ENCODE measurements at regions not wholly inside any gene's neighbourhood (a gene's known extent, or its start where the extent isn't known, plus 50 kb on each side); places are given as distances from the start of the nearest gene placed in this dataset.
A peak's percentile ranks its signal among the peaks of the same experiment; 100 is the strongest.
"Not testable (repeated sequence)": the region's sequence is repeated elsewhere in the genome, so short reads cannot be mapped to it uniquely, and the experiment has no call there.

DNA sequence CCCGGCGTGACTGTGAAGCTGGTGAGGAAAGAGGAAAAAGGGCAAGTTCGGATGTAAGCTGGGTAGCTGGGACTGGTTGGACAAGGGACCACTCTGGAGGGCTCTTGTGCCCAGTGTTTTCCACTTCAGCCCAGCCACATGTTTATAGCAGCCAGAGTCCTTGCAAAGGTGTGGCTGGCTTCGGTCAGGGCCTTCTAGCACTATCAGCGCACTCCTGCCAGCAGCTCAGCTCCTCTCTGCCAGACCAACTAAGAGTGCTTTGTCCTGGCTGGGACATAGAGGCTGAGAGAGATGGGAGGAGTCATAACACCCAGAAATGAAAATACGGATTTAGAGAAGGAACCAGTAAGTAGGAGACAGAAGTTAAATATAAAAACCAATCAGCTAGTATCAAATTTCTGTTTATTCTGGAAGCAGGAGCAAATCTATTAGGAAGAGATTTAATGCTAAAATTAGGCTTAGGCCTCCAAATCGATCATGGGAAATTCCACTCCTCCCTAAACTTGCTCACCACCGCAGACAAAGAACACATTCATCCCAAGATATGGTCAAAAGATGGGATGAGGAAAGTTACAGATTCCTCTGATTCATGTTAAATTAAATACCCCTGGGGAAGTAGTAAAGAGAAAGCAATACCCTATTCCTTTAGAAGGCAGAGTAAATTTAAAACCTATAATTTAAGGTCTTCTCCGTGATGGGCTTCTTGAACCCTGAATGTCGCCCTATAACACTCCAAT, 135.0 kb downstream of the RALA start:
- DNase-seq, result no peak

DNA sequence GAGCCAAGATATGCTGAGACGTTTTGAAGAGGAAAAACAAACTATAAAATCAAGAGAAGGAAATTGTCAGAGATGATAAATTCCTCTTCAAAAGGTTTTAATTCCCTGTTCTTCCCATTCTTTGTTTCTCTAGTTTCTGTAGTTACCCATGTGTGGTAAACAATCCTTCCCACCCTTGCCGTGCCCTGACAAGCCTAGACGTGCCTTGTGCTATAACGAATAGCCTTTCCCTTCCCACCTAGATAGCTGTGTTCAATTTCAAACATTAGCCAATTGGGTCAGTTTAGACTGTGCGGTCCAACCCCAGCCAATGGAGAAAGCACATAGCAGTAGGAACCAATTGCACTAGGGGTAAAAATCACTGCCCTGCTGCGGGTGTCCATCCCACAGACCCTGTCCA, 138.1 kb downstream of the RALA start:
- no peak for DNase-seq

DNA sequence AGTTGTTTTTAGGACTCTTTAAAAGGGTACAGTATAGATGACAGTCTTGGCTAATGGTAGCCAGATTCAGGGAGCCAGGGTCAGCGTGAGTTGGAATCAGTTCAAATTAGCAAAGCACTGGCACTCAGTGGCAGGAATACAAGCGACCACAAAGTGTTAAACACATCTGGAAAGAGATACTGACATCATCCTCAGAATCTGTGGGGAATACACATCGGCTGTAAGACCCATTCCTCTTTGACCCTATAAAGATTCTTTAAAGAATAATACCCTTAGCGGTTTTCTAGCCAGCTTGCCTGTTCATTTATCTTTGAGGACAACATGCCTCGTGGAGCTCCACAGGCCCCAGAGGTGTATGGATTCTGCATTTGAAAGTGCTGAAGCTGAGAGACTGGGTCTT, 139.1 kb downstream of the RALA start:
- DNase-seq, result not testable (repeated sequence)

DNA sequence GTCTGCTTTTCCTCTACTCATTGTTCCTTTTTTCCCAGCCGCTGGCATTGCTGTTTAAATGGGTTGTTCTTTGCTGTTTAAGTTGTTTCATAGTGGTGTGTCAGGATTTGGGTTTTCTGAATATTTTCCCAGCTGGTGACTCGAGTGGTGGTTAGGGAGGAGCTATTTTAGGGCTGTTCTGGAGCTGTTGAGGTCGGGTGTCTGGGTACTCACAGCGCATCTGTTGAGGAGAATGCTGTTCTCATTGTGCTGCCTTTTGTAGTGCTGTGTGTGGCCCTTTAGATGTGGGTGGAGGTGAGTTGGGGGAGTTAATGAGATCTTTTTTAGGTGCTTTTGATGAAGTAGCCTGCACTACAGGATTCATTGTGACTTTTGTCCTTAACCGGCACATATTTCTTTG, 139.5 kb downstream of the RALA start:
- DNase-seq, result not testable (repeated sequence)

DNA sequence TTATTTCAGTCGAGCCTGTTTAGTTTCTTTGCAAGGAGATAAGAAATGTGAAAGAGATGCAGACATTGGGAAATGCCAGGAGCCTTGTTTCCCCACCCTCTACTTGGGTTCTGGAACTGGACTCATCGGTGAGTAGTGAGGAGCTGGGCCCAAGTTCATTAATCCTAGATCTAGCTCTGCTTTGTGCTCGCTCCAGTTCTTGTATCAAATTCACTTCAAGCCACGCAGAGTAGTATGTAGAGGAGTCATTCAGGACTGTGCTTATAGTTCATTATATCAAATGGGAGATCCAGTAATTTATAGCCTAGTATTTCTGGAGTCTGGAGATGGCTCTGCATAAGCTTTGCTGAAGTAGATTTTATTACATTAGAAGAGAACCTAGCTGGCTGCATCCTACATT, 142.5 kb downstream of the RALA start:
- DNase-seq, result not testable (repeated sequence)

DNA sequence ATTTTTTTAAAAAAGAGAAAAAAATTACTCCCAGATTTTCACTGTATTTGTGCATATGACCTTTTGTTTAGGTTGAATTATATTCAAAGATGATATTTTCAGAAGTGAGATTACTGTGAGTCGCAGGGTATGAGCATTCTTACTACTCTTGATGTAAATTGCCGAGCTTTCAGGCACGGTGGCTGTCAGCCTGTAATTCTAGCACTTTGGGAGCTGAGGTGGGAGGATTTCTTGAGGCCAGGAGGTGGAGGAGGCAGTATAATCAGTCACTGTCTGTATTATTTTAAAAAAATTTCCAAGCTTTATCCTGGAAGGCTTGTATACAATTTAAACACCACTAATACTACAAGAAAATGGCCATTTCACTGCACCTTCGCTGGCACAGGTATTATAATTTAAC, 145.1 kb downstream of the RALA start:
- not testable (repeated sequence) for DNase-seq

DNA sequence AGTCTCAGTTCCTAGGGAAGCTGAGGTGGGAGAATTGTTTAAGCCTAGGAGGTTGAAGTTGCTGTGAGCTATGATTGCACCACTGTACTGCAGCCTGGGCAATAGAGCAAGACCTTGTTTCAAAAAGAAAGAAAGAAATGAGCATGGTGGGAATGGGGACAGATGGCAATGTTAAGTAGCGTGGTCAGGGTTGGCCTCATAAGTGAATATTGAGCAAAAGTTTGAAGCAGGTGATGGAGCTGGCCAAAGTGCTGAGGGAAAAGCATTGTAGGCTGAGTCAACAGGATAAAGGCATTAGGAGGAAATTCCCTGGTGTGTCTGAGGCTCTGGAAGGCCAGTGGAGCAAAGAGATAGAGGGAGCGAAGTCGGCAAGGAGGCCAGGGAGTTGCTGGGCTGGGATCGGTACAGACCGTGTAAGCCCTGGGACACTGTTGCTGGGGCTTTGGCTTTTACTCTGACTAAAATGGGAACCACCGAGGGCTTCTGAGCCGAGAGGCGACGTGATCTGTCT, 151.0 kb downstream of the RALA start:
- DNase-seq, result not testable (repeated sequence)

DNA sequence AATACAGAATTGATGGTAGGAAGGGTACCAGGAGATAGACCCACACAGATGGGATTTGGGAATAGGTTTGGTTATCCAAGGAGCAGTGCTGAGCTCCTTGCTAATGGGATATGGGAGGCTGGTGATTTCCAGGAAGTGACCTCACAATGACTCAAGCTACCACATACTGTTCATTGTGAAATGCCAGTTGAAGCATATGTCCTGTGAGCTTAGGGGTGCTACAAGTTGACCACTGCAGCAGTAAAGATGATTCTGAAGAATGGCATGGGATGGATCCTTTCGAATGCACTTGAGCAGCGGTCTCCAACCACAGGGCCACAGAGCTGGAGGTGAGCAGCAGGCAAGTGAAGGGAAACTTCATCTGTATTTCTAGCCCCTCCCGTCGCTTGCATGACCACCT, 158.2 kb downstream of the RALA start:
- not testable (repeated sequence) for DNase-seq

DNA sequence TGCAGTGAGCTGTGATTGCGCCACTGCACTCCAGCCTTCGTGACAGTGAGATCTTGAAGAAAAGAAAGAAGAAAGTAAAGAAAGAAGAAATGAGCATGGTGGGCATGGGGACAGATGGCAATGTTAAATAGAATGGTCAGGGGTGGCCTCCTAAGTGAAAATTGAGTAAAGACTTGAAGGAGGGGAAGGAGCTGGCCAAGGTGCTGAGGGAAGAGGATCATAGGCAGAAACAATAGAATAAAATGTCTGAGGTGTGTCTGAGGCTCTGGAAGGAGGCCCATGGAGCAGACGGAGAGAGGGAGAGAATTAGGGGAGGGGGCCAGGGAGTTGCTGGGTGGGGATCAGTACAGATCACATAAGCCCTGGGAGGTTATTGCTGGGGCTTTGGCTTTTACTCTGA, 163.1 kb downstream of the RALA start:
- not testable (repeated sequence) for DNase-seq

DNA sequence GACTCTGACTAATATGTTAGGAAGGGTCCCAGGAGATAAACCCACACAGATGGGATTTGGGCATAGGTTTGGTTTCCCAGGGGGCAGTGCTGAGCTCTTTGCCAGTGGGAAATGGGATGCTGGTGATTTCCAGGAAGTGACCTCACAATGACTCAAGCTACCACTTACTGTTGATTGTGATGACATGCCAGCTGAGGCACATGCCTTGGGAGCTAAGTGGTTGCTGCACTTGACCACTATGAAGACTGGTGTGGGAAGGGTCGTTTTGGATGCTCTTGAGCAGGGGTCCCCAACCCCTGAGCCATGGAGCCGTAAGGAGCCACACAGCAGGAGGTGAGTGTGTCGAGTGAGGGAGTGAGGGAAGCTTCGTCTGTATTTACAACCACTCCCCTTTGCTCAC, 159.0 kb upstream of the CDK13 start:
- not testable (repeated sequence) for DNase-seq

DNA sequence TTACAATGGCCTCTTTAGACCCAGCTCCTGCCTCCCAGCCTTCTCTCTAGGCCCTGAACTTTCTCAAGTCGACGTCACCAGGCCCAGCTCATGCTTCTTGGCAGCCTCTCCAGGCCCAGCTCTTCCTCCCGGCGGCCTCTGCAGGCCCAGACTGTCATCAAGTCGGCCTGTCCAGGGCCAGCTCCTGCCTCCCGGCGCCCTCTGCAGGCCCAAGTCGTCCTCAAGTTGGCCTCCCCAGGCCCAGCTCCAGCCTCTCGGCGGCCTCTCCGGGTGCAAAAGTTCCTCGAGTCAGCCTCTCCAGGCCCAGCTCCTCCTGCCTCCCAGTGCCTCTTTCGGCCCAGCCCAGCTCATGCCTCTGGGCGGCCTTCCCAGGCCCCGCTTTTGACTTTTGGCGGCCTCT, 158.1 kb upstream of the CDK13 start:
- DNase-seq, result not testable (repeated sequence)

DNA sequence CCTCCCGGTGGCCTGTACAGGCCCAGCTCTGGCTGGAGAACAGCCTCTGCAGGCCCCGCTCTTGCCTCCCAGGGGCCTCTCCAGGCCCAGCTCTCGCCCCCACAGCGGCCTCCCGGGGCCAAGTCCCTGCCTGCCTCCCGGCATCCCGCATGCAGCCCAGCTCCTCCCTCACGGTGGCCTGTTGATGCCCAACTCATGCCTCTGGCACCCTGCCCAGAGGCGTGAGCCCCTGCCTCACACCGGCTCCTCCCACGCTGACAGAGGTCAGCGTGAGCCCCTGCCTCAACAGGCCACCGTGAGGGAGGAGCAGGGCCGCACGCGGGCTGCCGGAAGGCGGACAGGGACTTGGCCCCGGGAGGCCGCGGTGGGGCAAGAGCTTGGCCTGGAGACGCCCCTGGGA, 157.0 kb upstream of the CDK13 start:
- not testable (repeated sequence) for DNase-seq

DNA sequence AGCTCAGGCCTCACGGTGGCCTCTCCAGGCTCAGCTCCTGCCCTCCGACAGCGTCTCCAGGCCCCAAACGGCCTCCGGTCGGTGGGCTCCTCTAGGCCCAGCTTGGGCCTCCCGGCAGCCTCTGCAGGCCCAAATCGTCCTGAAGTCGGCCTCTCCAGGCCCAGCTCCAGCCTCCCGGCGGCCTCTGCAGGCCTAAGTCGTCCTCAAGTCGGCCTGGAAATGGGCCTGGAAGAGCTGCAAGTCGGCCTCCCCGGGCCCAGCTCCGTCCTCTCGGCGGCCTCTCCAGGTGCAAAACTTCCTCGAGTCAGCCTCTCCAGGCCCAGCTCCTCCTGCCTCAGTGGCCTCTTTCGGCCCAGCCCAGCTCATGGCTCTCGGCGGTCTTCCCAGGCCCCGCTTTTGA, 156.2 kb upstream of the CDK13 start:
- DNase-seq, result not testable (repeated sequence)

DNA sequence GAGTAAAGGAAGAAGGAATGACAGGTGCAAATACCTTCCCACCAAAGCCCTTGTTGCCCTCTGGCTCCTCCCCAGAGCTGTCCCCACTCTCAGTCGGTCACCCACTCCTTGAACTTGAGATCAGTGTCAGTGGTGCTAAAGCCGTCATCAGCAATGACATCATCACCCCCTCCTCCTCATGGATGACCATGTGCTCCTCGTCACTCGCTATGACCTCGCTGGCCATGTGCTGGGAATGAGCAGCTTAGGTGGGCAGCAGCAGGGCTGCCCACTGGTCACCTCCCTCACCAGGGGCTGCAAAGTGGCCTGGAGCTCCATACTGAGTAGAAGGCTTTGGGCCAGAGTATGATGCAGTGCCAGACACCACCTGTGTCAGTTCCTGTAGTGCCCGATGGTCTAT, 153.1 kb upstream of the CDK13 start:
- not testable (repeated sequence) for DNase-seq

DNA sequence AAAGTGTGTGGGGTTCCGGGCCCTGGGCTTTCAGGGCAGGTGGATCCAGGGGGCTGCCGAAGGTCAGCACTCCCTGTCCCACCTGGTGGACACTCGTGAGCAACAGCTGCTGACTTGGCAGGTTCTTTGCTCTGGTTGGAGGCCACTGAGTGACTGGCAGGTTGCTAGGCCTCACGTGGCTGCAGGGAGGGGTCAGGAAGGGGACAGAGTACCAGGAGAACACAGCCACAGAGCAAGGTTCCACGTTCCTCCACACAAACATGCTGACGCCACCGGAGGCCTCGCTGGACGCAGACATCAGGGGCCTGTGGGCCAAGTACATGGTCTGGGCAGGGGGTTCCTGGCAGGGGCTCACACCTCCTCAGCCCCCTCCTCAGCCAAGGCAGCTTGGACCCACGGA, 152.0 kb upstream of the CDK13 start:
- DNase-seq, result not testable (repeated sequence)

DNA sequence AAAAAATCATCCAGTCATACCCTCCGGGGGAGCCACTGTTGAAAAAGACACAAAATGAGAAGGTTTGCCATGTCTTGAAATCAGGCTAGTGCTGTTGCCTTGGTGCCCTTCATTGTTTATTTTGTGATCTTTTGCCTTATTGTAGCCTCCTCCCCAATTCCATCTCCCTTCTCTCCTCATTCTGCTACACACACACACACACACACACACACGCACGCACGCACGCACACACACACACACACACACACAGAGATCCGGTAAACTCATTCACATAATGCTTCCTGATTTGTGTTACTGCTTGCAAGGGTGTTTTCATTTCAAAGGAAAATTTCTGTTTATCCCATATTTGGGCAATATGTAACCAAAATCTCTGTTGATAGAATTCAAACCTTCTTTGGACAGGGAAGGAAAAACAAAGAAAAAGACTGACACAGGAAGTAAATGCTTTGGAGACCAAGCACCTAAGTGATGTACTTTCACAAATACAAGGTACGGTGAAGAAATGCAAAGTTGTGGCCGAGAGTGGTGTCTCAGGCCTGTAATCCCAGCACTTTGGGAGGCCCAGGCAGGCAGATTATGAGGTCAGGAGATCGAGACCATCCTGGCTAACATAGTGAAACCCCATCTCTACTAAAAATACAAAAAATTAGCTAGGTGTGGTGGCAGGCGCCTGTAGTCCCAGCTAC, 141.1 kb upstream of the CDK13 start:
- DNase-seq, result no peak

DNA sequence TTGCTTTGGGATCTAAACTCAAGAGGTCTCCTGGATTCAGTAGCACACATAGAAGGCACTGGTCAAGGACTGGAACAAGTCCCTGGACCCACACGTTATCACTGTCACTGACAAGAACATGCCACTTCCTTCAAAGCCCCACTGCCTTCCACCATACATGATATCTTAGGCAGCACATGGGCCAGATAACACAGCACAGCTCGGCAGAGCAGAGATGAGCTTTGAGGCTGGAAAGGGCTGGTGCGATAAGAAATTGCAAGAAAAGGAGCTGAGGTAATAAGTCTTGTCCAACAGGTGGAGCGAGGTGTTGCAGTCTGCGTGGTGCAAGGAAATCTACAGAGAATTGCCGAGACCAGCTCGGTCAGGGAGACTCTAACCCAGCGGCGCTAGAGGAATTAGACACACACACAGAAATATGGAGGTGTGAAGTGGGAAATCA, 139.8 kb upstream of the CDK13 start:
- no peak for DNase-seq

DNA sequence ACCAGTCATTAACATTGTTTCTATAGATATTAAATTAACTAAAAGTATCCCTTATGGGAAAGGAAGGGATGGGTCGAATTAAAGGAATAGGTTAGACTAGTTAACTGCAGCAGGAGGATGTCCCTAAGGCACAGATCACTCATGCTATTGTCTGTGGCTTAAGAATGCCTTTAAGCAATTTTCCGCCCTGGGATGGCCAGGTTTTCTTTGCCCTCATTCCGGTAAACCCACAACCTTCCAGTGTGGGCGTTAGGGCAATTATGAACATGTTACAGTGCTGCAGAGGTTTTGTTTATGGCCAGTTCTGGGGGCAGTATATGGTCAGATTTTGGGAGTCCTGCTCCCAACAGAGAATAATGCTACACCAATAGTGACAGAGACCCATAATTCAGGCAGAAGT, 139.3 kb upstream of the CDK13 start:
- DNase-seq, result no peak

DNA sequence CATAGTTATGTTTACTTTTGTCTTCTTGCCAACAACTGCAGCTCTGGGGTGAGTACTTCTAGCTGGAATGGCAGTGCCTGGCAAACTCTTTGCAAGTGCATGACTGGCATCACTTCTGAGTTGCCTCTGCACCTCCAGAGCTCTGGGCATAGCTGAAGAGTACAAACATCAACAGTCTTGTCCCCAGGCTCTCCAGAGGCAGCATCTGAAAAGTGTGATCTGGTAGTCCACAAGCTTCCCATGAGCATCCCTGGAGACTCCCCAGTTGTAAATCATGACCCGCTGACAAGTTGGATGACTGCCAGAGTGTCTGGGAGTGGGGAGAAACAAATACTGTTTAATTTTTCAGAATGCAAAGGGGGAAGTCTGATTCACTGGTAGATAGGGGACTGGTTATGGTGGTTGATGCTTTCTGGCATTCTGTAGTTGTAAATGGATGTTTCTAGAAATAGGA, 138.9 kb upstream of the CDK13 start:
- peak; percentile 24 for DNase-seq

DNA sequence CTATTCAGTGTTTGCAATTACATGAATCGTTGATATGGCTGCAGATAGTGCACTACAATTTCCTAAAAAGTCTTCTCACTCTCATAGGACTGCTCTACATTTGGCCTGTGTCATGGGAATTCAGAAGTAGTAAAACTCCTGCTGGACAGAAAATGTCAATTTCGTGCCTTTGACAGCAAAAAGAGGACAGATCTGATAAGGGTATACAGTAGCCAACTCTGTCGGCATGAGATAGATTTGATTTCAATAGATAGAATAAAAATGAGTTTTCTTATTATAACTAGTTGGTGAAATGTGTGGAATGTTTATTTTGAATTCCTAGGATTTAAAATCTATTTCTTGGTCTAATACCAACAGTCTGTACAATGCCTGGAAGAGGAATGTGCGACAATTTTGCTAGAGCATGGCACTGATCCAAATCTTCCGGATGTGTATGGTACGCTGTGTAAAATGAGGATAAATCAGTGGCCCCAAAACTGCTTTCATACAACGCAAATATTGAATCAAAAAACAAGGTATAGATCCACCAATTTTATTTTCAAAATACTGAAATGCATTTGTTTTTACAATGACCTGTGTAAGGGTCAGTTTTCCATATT, 133.5 kb upstream of the CDK13 start:
- no peak for DNase-seq

DNA sequence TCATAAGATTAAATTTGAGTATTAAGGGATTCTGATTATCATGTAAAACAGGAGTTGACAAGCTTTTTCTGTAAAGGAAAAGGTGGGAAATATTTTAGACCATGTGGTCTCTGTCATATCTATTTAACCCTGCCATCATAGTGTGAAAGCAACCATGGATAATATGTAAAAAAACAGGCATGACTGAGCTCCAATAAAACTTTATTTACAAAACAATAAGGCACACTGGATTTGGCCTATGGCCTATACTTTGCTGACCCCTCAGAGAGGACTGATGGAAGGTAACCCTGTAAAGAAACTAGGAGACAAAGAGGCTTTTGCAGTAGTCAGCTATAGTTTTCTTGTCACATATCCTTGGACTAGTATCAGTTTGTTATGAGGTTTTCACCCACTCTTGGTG, 130.5 kb upstream of the CDK13 start:
- DNase-seq, result no peak

DNA sequence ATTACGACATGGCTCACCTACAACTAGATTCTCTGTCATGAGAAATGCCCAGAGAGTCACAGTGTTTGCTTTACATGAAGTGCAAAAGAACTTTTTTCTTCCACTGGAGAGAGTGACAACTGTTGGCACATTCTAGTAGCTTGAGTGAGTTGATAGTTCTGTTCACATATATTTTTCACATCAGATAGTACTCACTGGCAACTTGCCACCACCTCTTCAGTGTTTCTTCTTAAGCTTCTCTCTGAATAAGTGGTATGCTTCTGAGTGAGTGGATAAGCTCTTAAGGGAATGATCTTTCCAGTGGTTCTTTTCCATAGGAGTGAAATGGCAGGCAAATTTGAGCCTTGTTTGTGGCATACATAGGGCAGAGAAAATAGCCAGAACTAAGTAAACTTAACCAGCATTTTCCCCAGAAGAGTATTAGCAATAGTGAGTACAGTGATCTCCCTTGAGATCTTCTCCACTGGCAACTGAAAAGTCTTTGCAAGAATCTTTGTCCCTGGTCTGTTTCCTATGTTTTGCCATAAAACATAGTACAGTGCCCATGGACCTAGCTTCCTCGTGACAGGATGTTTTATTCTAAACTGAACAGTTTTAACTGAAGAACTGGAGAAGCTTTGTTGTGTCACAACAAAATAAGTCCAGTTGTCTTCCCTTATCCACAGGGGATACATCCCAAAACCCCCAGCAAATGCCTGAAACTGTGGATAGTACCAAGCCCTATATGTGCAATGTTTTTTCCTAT, 125.4 kb upstream of the CDK13 start:
- no peak for DNase-seq

DNA sequence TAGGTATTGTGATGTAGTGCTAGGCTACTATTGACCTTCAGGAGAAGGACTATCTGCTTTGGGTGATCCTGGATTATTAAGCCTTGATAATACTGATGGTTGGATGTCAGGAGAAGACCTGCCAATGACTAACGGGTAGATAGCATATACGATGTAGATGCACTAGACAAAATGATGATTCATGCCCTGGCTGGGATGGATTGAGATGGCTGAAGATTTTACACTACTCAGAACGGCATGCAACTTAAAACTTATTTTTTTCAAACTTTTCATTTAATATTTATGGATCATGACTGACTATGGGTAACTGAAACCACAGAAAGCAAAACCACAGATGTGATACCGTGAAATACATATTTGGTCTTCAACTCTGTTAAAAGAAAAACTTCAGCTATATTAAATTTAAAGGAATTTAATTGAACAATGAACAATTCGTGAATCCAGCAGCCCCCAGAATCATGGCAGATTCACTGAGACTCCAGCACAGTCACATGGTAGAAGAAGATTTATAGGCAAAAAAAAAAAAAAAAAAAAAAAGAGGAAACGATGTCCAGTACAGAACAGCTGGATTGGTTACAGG, 124.6 kb upstream of the CDK13 start:
- no peak for DNase-seq
